NCI-H1092 (cell line): ENCODE measurements at regions not wholly inside any gene's neighbourhood (a gene's known extent, or its start where the extent isn't known, plus 50 kb on each side); places are given as distances from the start of the nearest gene placed in this dataset.

Experiments used
- DNase-seq: peaks from one replicate; lab custom pipeline; 2025; lab: John Stamatoyannopoulos, UW

DNA sequence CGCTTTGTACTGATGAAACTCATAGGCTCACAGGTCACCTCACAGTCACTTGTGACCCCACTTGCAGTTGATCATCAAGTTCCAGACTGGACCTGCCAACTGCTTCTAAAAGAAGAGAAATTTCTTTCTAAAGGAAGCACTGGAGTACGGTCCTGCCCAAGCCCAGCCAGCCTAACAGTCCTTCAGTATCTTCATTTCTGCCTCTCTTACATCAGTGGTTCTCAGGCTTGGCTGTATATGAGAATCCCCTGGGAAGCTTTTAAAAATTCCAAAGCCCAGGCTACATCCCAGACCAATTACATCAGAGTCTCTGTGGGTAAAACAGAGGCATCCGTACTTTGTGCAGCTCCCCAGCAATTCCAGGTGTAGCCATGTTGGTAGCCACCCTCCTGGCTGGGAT, 282.1 kb downstream of the NFIB start:
- DNase-seq = no peak

- no peak for DNase-seq
These were observed 282.9 kb downstream of the NFIB start for GRCh38 chr9:14031060-14031414.

- DNase-seq = no peak
These were observed 283.4 kb downstream of the NFIB start for GRCh38 chr9:14030375-14031059.

DNA sequence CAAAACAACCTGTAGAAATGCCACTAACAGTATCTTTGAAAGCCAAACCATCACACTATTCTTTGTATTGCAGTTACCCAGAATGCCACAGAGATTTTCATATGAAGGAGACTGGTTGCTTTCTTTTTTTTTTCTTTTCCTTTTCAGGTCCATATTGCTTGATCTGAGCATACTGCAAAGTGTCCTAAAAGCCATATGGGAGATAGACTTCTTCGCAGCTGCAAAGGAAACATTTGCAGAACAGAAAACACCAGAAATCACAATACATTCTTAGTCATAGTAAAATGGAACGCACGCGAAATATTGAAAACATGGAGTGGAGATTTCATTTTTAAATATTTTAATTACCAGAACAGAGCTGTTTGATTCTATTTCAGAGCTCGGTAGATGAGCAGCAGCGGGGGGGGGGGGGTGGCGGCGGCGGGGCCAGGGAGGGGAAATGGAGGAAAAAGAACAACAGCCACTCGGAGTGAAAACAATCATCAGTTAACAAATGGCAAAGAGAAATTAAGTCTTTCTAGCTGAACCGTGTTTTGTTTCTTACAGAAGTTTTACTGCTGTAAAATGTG, 284.1 kb downstream of the NFIB start:
- no peak for DNase-seq

GRCh38 chr9:14027116-14027800, 286.7 kb downstream of the NFIB start:
- DNase-seq = no peak

GRCh38 chr9:14025741-14026140, 288.2 kb downstream of the NFIB start:
- no peak for DNase-seq

DNA sequence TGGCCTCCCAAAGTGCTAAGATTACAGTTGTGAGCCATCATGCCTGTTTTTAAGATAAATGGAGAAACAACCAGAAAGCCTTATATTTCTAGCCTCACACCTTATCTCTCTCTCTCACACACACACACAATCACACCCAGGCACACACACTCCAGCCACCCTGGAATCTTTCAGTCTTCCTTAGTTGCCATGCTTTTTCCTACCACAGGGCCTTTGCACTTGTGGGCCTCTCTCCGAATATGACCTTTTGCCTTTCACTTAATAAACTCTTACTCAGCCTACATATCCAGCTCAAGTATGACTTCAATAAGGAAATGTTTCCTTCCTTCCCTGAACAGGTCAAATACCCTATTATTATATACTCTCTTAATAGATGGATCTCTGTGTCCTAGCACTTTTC, 290.7 kb downstream of the NFIB start:
- no peak for DNase-seq

GRCh38 chr9:14021871-14022525, 291.9 kb downstream of the NFIB start:
- DNase-seq = no peak

GRCh38 chr9:14018081-14018480, 295.9 kb downstream of the NFIB start:
- no peak for DNase-seq

- DNase-seq = no peak
These were observed 299.2 kb downstream of the NFIB start for GRCh38 chr9:14014744-14015143.

GRCh38 chr9:14014218-14014617, 299.7 kb downstream of the NFIB start:
- no peak for DNase-seq

GRCh38 chr9:14011799-14012560, 302.0 kb downstream of the NFIB start:
- no peak for DNase-seq

DNA sequence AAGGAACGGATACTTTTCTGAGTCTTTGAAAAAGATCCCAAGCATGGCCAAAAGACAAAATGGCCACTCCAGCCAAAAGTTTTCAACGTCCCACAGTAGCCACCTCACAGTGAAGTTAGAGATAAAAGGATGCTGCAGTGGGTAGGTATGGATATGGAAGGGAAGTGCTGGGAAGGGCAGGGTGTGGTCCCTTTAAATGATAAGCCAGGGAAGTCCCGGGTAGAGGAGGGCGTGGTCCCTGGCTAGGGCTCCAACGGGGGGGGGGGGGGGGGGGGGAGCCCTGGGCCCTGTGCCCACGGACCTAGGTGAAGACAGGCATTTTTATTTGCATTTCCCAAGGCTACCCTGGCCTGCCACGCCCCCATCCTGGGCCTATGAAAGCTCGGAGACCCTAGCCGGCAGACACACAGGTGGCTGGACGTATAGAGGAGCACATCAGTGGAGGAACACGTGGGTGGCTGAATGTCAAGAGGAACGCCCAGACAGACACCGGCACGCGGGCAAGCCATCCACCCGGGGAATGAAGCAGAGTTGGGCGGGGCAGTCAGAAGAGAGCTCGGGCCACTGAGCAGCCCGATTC, 306.7 kb downstream of the NFIB start:
- no peak for DNase-seq

- no peak for DNase-seq
These were observed 307.4 kb downstream of the NFIB start for GRCh38 chr9:14006386-14007187.

DNA sequence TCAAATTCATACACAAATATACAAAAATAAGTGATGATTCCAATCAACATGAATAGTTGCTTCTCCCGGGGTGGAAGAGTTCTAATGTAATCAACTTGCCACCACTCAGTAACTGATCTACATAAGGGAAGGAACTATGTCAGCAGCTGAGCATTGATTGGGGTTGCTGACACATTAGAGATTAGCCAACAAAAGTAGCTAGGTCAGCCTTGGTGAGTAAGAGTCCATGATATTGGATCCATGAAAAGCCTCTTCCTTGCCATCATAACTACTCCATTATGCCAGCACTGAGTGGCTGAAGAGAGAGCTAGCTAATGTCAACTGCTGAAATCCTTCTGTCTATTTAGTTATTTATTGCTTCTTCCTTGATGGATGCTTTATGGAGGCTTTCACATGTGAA, 309.8 kb downstream of the NFIB start:
- DNase-seq = no peak

DNA sequence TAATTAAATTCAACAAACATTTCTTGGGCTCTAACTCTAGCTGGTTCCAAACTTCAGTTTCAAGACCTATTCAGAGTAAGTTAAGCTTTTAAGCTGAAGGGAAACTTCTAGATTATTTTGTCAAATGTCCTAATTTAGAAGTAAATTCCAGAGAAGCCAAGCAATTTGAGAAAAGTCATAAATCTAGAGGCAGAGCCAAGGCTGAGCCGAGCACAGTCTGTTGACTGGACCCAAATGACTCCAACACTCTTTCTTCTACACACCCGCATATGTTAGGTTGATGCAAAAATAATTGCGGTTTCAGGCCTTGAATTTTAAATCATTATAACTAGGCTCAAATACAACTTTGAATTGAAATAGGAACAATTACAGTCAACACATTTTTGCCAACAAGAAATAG, 319.7 kb downstream of the NFIB start:
- DNase-seq = no peak

- DNase-seq = peak; percentile 81
These were observed 320.2 kb downstream of the NFIB start for GRCh38 chr9:13993632-13994185.

DNA sequence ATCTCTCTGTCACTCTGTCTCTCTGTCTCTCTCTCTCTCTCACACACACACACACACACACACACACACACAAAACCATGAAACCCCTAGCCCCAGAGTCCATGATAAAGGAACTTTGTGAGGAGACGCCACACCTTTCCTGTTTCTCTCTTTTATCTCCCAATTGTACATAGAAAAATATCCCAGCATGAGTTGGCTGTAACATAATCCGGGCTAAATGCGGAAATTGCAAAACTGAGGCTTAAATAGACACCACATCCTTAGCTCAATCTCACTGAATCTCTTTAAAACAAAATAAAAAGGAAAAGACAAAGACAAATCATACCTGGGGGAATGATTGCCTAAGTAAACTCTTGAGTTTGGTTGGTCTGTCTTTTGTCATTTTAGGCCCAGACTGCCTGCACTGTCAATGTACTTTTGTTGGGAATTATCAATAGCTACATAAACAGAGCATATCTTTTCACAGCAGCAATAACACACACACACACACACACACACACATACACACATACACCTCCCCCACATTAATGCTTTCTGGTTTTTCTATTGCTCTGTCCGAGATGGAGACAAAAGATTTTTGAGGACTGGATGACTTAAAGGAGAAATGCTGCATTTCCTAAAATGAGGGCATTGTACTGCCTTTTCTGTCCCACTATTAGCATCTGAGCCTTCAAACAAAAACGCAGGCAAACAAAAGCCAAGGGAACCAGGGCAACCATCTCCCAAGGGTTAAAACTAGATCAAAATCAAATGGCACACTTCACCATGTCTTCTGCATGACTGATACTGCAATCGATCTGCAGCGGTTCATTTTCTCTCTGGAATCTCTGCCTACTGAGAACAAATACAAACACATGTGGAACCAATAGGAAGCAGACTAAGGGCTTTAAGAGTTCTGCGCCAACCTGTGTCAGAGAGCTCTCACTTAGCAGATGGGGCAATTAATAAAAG, 321.5 kb downstream of the NFIB start:
- peak; percentile 75 for DNase-seq

GRCh38 chr9:13991395-13991794, 322.5 kb downstream of the NFIB start:
- DNase-seq = no peak

- no peak for DNase-seq
These were observed 322.9 kb downstream of the NFIB start for GRCh38 chr9:13990994-13991393.
